Kidney capillary endothelial cell (primary cell): ENCODE measurements at regions not wholly inside any gene's neighbourhood (a gene's known extent, or its start where the extent isn't known, plus 50 kb on each side); places are given as distances from the start of the nearest gene placed in this dataset.

ENCODE experiments used
- DNase-seq: peaks from one replicate; pipeline ENCODE4 v3.0.0-alpha.2; 2018; ENCODE audit warnings: low spot score

GRCh38 chr11:92667486-92668152 is 301.8 kb upstream of the MTNR1B start:
- DNase-seq = no peak

DNA sequence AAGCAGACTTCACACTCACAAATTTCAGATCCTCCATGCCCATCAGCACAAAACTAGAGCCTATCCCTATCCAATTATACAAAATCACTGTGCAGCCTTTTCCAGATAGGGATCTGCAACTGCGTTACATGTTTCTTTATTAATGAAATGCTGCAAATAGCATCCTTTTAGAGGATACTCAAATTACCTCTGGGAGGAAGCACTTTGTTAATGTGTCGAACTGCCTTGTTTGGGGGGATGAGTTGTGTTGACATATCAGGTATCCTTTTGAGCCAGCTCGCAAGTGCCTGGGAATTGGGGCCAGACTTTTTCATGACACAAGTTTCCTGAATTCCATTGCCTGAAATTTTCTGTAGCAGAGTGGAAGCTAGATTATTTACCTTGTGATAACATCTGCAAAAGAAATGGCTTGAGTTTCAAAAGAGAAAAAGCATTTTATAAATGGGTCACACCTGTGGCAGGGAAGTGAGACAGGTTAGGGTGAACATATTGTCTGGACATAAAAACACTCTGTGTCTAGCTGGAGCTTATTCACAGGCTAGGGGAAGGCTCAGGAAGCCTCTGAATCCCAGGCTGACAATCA is 299.1 kb upstream of the MTNR1B start:
- no peak for DNase-seq

DNA sequence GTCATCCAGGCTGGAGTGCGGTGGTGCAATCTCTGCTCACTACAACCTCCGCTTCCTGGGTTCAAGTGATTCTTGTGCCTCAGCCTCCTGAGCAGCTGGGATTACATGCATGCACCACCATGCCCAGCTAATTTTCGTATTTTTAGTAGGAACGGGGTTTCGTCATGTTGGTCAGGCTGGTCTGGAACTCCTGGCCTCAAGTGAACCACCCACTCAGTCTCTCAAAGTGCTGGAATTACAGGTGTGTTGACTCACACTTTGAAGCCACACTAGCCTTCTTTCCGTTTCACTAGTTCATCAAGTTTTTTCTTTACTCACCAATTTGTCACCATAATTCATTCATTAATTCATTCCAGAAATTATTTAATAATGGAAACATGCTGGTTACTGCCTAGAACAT is 298.4 kb upstream of the MTNR1B start:
- DNase-seq = no peak

DNA sequence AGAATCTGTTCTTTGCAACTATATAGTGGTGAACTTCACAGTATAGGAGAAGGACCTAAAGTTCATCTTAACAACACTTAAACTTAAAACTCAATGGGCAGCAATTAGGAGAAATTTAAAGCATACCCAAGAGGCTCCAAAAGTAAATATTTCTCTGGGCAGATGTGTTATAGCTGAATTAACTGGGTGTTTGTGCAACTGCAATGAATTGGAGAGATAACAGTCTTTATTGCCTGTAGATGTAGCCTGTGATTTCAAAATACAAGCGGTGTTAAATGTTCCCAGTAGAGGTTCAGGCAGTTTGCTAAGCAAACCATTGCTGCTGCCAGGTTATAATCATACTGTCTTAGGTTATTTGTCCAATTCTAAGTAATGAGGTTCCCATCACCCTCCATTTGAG is 294.1 kb upstream of the MTNR1B start:
- DNase-seq = no peak

DNA sequence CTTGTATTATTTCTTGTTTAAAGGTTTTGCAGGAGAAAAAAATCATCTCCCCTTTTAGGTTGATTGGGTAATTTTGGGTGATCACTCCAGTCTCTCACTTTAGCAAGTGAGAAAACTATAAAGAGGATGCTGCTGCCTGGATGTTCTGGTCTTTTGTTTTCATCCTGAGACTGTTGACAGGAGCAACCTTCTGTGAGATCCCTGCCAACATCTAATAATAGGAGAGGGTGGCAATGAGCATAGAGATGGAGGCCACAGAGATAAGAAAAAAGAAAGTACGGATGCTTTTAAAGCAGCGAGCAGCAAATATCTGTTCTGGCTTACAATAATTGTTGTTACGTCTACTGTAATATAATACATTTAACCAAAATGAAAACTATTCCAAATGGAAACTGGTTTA is 293.6 kb upstream of the MTNR1B start:
- no peak for DNase-seq

DNA sequence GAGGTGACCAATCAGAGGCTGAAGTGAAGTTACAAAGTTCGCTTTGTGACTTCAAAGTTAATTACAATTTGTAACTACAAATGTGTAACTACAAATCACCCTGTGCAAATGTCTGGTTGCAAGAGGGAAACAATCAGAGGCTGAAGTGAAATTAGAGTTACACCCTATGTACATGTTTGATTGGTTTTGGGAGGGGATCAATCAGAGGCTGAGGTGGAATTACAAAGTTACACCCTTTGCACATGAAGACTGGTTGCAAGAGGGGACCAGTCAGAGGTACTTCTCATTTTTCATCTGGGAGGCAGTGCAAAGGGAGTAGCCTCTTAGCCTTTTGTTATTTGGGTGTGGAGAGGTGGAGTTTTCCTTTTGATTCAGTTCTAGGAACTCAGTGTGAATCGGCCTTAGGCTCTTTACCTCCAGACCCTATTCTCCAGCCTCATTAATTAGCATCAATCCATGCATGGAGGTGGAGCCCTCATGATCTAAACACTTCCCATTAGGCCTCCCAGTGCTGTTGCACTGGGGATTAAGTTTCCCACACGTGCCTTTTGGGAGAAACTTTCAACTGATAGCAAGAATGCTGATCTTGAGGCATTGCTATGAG is 291.3 kb upstream of the MTNR1B start:
- DNase-seq = no peak

DNA sequence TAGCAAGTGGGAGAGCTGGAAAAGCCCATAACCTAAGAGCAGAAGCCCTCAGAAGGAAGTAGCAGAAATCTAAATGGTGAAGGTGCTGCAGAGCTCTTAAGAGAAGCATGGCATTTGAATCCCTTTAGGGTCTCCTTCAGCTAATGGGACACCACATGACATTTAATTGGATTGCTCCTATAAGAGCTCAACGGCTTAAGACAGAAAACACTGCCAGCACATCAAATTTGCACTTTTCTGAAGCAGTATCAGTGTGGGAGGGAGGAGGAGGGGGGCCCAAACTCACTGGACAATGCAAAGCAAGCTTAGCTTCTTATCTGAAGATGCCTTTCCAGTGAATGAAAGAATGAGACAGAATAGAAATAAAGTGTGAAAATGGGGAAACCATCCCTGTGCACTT is 287.9 kb upstream of the MTNR1B start:
- no peak for DNase-seq

DNA sequence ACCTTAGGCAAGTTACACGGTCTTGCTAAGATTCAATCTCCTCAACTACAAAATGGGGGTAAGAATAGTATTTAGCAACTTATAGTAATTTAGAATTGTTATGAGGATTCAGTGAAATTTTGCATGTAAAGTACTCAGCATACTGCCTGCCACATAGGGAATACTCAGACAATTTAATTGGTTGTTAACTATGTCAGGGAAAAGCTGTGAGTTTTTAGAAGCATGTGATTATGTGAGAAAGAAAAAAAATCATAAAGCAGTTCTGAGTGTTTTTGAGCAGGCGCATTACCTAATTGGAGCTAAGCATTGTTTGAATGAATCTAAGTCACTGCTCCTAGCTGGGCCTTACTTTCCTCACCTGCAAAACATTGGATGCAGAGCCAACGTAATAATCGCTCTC is 287.3 kb upstream of the MTNR1B start:
- DNase-seq = no peak

DNA sequence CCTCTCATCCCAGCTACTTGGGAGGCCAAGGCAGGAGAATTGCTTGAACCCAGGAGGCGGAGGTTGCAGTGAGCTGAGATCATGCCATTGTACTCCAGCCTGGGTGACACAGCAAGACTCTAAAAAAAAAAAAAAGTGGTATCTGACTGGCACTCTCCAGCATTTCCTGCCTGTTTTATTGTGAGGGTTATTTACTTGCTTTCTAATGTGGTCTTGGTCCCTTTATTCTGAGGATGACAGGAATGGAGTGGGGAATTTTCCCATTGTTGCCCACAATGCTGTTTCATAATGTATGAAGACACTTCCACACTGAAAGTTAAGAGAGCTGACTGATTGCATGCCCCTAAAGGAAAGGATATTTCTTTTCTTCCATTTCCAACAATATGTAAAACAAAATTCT is 286.5 kb upstream of the MTNR1B start:
- no peak for DNase-seq

DNA sequence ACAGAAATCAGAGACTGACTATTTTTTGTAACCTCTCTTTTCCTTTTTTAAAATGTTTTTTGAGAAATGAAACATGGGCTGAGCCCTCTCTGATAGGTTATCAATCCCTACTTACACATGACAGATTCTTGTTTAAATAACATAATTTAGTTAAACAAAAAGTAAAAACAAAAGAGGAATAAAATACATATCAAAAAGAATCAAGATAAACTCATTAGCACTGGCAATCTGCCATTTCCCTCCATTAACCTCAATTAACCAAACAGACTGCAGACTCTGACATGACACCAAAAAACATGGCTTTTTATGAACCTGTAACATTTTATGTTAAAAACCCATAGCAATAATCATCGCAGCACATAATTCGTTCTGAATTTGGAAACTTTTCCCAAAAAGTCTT is 284.4 kb upstream of the MTNR1B start:
- no peak for DNase-seq

GRCh38 chr11:92687724-92688123 is 281.7 kb upstream of the MTNR1B start:
- no peak for DNase-seq

- DNase-seq = no peak
These were observed 281.0 kb upstream of the MTNR1B start for GRCh38 chr11:92688416-92688815.

DNA sequence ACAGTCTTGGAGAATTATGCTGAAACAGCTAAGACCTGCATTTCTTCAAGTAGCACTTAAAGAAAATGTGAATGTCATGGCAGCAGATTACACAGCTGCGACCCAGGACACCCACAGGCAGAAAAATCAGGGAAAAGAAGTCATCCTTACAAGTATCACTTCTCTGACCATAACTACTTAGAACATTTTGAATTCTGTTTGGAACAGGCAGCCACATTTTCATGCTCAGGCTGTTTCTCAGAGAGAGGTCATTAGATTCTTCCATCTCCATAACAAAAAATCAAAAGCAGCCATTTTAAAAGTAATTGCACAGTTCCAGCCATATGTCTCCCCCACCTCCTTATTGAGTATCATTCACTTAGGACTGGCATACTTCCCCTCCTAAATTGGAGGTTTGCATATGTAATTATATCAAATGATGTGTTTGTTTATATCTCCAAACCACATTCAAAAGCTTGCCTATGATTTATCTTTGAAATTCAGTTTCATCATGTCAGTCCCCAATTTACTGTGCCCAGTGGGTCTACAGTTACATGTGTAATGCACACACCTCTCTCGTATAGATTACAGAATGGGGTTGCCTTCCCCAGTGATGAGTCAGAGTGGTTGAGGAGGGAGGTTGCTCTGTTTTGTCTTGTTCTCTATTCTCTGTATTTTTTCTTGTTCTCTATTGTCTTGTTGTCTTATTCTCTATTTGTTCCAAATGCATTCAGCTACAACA is 276.5 kb upstream of the MTNR1B start:
- DNase-seq = no peak

DNA sequence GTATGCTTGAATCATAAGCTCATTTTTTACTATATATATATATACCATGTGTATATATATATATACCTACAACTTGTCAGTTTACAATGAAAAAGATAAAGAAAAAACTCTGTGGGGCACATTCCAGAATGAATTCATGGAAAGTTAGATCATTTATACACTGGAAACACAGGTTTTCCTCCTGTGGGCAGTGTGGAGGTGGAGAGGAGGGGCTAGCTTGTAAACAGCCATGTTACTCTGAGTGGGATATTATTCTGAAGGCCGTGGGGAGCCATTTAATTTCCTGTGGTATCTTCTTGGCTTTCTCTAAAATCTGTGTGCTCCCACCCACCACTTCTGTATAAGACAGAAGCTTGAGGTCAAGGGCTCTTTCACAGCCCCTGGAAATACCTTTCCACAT is 273.4 kb upstream of the MTNR1B start:
- DNase-seq = no peak

DNA sequence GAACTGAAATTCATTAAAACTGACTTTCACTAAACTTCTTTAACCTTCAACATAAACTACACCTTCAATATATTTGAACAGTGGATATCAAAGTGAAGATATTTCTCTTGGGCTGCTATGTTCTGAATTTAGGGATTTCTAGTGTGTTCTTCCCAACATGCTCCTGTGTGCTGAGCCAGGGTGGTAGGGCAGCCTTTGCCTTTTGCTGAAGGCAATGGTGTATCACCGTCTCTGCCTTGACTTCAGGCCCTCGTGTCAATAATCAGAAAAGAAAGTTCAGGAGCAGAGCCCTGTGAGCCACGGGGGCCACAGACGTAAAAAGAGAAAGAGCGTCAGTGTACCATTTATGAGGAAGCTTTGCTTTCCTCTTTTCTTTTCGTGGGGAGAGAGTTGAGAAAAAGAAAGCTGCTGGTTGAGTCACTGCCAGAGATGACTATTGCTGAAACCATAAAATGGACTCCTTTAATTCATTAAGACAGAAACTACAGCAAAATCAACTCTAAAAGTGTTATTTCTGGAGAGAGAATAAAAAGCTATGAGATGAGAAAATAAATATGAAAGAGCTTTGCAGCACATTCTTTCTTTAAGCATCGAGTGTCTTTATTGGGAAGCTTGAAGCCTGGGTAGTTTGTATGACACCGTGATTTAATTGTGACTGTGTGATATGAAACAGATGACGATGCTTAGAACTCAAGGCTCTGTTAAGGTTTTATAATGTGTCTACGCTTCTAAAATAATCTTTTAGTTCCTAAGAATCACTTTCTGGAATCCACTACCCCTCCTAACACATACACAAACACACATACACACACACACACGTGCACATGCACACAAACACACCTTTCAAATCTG is 271.8 kb upstream of the MTNR1B start:
- no peak for DNase-seq

- no peak for DNase-seq
These were observed 270.7 kb upstream of the MTNR1B start for GRCh38 chr11:92698742-92699141.

- DNase-seq = no peak
These were observed 267.2 kb upstream of the MTNR1B start for GRCh38 chr11:92702037-92702804.

- DNase-seq = no peak
These were observed 266.5 kb upstream of the MTNR1B start for GRCh38 chr11:92702805-92703448.

DNA sequence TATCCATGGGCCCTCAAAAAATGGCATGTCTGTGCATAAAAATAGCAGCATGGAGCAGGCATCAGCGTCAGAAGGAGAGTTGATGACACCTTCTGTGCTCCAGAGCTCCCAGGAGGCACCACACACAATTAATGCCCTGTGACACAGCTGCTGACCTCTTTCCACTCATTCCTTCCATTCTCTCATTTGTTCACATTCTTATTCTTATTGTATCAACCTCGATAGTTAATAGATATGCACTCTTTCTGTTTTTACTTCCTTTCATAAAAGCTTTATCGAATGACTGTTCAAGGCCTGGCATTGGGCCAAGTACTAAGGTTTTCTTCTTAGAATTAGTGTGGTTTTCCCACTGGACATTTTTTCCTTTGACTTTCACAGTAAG is 266.0 kb upstream of the MTNR1B start:
- DNase-seq = no peak

GRCh38 chr11:92707173-92707619 is 262.3 kb upstream of the MTNR1B start:
- DNase-seq = no peak

- no peak for DNase-seq
These were observed 261.8 kb upstream of the MTNR1B start for GRCh38 chr11:92707665-92708064.
